ENCODE measurements at regions not wholly inside any gene's neighbourhood (a gene's known extent, or its start where the extent isn't known, plus 50 kb on each side); places are given as distances from the start of the nearest gene placed in this dataset.
"Not testable (repeated sequence)": the region's sequence is repeated elsewhere in the genome, so short reads cannot be mapped to it uniquely, and the experiment has no call there.

DNA sequence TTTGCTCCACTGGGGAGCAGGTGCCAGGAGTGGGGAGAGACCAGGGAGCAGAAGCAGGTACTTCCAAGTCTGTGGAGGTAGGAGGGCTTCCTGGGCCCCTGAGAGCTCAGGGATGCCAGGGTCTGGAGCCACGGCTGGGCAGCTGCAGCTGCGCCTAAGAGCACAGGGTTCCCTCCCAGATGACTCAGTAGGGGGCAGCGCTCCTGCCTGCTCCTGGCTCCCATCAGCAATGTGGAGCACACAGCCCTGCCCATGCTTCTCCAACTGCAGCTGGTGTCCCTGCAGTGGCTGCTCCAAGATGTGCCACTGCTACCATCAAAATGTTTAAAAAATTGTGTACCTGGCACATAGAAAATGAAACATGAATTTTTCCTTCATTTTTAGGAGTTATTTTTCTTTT is 1028.2 kb downstream of the PCDH7 start:
- no peak overlapping the region for H3K27ac ChIP-seq
- no peaks in the 10 kb centered on the region for H3K4me1 ChIP-seq (ENCODE audit: insufficient read depth)
- no peak overlapping the region for H2AFZ ChIP-seq
- no peaks in the 10 kb centered on the region for H3K79me2 ChIP-seq
- no peaks in the 10 kb centered on the region for H3K36me3 ChIP-seq (replicated peaks; ENCODE audit: insufficient read depth, low read depth)
- H3K27me3 ChIP-seq, result no peaks in the 10 kb centered on the region
- no peak overlapping the region for H3K4me2 ChIP-seq
- TF ChIP-seq EZH2phosphoT487 (IDR thresholded peaks at IDR 0.05; ENCODE audit: low read depth, severe bottlenecking, unreplicated experiment), result no peak
- TF ChIP-seq, protein P1, sequence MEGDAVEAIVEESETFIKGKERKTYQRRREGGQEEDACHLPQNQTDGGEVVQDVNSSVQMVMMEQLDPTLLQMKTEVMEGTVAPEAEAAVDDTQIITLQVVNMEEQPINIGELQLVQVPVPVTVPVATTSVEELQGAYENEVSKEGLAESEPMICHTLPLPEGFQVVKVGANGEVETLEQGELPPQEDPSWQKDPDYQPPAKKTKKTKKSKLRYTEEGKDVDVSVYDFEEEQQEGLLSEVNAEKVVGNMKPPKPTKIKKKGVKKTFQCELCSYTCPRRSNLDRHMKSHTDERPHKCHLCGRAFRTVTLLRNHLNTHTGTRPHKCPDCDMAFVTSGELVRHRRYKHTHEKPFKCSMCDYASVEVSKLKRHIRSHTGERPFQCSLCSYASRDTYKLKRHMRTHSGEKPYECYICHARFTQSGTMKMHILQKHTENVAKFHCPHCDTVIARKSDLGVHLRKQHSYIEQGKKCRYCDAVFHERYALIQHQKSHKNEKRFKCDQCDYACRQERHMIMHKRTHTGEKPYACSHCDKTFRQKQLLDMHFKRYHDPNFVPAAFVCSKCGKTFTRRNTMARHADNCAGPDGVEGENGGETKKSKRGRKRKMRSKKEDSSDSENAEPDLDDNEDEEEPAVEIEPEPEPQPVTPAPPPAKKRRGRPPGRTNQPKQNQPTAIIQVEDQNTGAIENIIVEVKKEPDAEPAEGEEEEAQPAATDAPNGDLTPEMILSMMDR (IDR thresholded peaks at IDR 0.05; ENCODE audit: poor library complexity), result no peak
- no peaks in the 10 kb centered on the region for H3K9me2 ChIP-seq (replicated peaks; ENCODE audit: insufficient read depth)
- 97% methylated on average over 3 of the region's 3 CpGs for WGBS (ENCODE audit: low lambda C conversion rate, missing lambda C conversion rate)
- H4K20me1 ChIP-seq (ENCODE audit: insufficient read depth, poor library complexity, severe bottlenecking), result no peaks in the 10 kb centered on the region
- no peak overlapping the region for H3K4me3 ChIP-seq
- DNase-seq (ENCODE audit: low spot score), result no peak
- no peaks in the 10 kb centered on the region for H3K9me3 ChIP-seq (ENCODE audit: low read depth)

DNA sequence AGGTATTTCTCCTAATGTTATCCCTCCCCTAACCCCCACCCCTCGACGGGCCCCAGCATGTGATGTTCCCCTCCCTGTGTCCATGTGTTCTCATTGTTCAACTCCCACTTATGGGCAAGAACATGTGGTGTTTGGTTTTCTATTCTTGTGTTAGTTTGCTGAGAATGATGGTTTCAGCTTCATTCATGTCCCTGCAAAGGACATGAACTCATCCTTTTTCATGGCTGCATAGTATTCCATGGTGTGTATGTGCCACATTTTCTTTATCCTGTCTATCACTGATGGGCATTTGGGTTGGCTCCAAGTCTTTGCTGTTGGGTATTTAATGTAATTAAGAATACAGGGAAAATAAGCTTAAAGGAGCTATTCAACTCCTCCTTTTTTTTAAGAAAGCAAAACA is 1030.4 kb downstream of the PCDH7 start:
- not testable (repeated sequence) for H3K4me2 ChIP-seq; H3K36me3 ChIP-seq (replicated peaks; ENCODE audit: insufficient read depth, low read depth); H3K4me3 ChIP-seq; DNase-seq (ENCODE audit: low spot score); H3K4me1 ChIP-seq (ENCODE audit: insufficient read depth); H4K20me1 ChIP-seq (ENCODE audit: insufficient read depth, poor library complexity, severe bottlenecking); H3K27me3 ChIP-seq; H3K9me3 ChIP-seq (ENCODE audit: low read depth); H2AFZ ChIP-seq; H3K27ac ChIP-seq; H3K79me2 ChIP-seq; H3K9me2 ChIP-seq (replicated peaks; ENCODE audit: insufficient read depth)
- WGBS (ENCODE audit: low lambda C conversion rate, missing lambda C conversion rate), result 83% methylated on average over 2 of the region's 2 CpGs

DNA sequence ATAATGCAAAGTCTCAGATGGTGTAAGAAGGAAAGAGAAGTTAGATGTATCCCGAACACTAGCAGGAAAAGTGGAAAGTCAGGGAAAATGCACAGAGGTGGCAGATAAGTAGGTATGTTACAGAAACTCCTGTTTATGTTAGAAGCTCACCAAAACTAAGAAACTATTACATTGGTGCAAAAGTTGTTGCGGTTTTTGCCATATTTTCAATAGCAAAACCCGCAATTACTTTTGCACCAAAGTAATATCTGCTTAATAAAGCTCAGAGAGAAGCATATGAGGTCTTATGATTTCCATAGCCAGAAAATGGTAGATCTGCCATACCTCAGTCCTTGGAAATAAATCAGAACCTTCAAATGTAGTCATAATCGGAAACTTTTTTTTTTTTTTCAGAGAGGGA is 1035.6 kb downstream of the PCDH7 start:
- H3K4me3 ChIP-seq, result no peak overlapping the region
- TF ChIP-seq EZH2phosphoT487 (IDR thresholded peaks at IDR 0.05; ENCODE audit: low read depth, severe bottlenecking, unreplicated experiment) (no peak), EZH2 (IDR thresholded peaks at IDR 0.05; ENCODE audit: borderline replicate concordance) (no peak)
- TF ChIP-seq, protein P1 (IDR thresholded peaks at IDR 0.05; ENCODE audit: poor library complexity), result no peak
- H3K27me3 ChIP-seq, result no peaks in the 10 kb centered on the region
- H3K4me1 ChIP-seq (ENCODE audit: insufficient read depth), result no peaks in the 10 kb centered on the region
- no peaks in the 10 kb centered on the region for H3K36me3 ChIP-seq (replicated peaks; ENCODE audit: insufficient read depth, low read depth)
- H3K79me2 ChIP-seq, result no peaks in the 10 kb centered on the region
- H3K27ac ChIP-seq, result no peak overlapping the region
- DNase-seq (ENCODE audit: low spot score), result no peak
- no peaks in the 10 kb centered on the region for H3K9me3 ChIP-seq (ENCODE audit: low read depth)
- no peaks in the 10 kb centered on the region for H4K20me1 ChIP-seq (ENCODE audit: insufficient read depth, poor library complexity, severe bottlenecking)
- H3K9me2 ChIP-seq (replicated peaks; ENCODE audit: insufficient read depth), result no peaks in the 10 kb centered on the region
- H2AFZ ChIP-seq, result no peak overlapping the region
- H3K4me2 ChIP-seq, result no peak overlapping the region
- 82% methylated on average over 4 of the region's 4 CpGs for WGBS (ENCODE audit: low lambda C conversion rate, missing lambda C conversion rate)

DNA sequence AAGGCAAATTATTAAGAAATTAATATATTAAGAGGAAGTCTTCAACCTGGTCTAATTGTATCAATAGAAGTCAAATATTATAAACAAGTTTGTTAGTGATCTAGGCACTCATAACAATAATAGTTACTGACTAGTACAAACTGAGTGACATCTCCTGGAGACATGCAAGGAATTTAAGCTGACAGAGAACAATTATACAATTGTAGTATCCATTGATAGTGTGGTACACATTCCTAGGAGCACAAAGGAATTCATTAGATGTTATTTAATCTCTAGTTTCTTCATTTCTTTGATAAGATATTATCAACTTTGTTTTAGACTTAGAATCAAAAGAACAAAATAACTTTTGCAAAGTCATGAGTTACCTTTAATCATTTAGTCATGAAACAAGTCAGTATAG is 1048.6 kb downstream of the PCDH7 start:
- DNase-seq (ENCODE audit: low spot score), result no peak
- Histone ChIP-seq H3K9me3 (ENCODE audit: low read depth) (no peaks in the 10 kb centered on the region), H3K4me1 (ENCODE audit: insufficient read depth) (no peaks in the 10 kb centered on the region), H3K79me2 (no peaks in the 10 kb centered on the region), H3K4me2 (no peak overlapping the region), H4K20me1 (ENCODE audit: insufficient read depth, poor library complexity, severe bottlenecking) (no peaks in the 10 kb centered on the region), H3K27me3 (no peaks in the 10 kb centered on the region), H3K4me3 (no peak overlapping the region), H3K36me3 (replicated peaks; ENCODE audit: insufficient read depth, low read depth) (no peaks in the 10 kb centered on the region), H3K9me2 (replicated peaks; ENCODE audit: insufficient read depth) (no peaks in the 10 kb centered on the region), H3K27ac (no peak overlapping the region), H2AFZ (no peak overlapping the region)
- no peak for TF ChIP-seq EZH2phosphoT487 (IDR thresholded peaks at IDR 0.05; ENCODE audit: low read depth, severe bottlenecking, unreplicated experiment)

DNA sequence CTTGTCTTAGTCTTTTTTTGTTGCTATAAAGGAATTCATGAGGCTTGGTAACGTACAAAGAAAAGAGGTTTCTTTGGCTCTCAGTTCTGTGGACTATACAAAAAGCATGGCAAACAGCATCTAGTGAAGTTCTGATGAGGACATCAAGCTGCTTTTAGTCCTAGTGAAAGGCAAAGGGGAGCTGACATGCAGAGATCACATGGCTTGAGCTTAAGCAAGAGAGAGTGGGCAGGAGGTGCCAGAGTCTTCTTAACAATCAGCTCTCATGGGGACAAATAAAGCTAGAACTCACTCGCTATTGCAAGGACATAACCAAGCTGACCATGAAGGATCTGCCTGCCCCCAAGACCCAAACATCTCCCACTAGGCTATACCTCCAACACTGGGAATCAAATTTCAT is 1063.1 kb downstream of the PCDH7 start:
- no peak overlapping the region for H3K4me2 ChIP-seq
- H3K79me2 ChIP-seq, result no peaks in the 10 kb centered on the region
- DNase-seq (ENCODE audit: low spot score), result no peak
- no peak overlapping the region for H2AFZ ChIP-seq
- 94% methylated on average over 2 of the region's 2 CpGs for WGBS (ENCODE audit: low lambda C conversion rate, missing lambda C conversion rate)
- TF ChIP-seq, protein P1 (IDR thresholded peaks at IDR 0.05; ENCODE audit: poor library complexity), result no peak
- no peak for TF ChIP-seq EZH2 (IDR thresholded peaks at IDR 0.05; ENCODE audit: borderline replicate concordance)
- no peak for TF ChIP-seq EZH2phosphoT487 (IDR thresholded peaks at IDR 0.05; ENCODE audit: low read depth, severe bottlenecking, unreplicated experiment)
- no peaks in the 10 kb centered on the region for H3K9me2 ChIP-seq (replicated peaks; ENCODE audit: insufficient read depth)
- H3K36me3 ChIP-seq (replicated peaks; ENCODE audit: insufficient read depth, low read depth), result no peaks in the 10 kb centered on the region
- no peak overlapping the region for H3K4me3 ChIP-seq
- H3K27ac ChIP-seq, result no peak overlapping the region
- no peaks in the 10 kb centered on the region for H4K20me1 ChIP-seq (ENCODE audit: insufficient read depth, poor library complexity, severe bottlenecking)
- no peaks in the 10 kb centered on the region for H3K4me1 ChIP-seq (ENCODE audit: insufficient read depth)
- H3K9me3 ChIP-seq (ENCODE audit: low read depth), result no peaks in the 10 kb centered on the region
- H3K27me3 ChIP-seq, result no peaks in the 10 kb centered on the region
